ENCODE measurements at regions not wholly inside any gene's neighbourhood (a gene's known extent, or its start where the extent isn't known, plus 50 kb on each side); places are given as distances from the start of the nearest gene placed in this dataset.
"Not testable (repeated sequence)": the region's sequence is repeated elsewhere in the genome, so short reads cannot be mapped to it uniquely, and the experiment has no call there.

- no peak for DNase-seq (ENCODE audit: low read depth in 3 of 3, low spot score in 2 of 3)
These were observed 153.2 kb upstream of the FBXL7 start for GRCh38 chr5:15346738-15347137.

- DNase-seq (ENCODE audit: low read depth in 3 of 3, low spot score in 2 of 3), result no peak
These were observed 155.0 kb upstream of the FBXL7 start for GRCh38 chr5:15344954-15345353.

DNA sequence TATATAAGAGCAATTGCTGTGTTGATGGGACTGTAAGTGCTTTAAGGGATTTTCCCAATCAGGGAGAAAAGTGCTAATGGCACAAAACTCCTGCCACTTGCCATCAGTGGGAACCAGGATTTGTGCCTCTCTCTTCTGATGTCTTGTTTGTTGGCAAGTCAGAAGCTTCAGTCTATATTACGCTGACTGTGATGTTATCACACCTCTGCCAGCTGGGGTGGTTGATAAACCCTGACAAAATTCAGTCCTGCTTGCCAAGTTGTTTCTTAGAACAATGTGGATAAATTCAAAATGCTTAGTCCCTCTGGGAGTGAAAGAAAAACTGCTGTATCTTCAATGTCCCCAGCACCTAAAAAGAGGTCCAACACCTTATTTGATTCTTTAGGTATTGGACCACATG, 161.4 kb upstream of the FBXL7 start:
- no peak for DNase-seq (ENCODE audit: low read depth in 3 of 3, low spot score in 2 of 3)

GRCh38 chr5:15334551-15335266, 165.3 kb upstream of the FBXL7 start:
- DNase-seq (ENCODE audit: low read depth in 3 of 3, low spot score in 2 of 3), result no peak

GRCh38 chr5:15333091-15333490, 166.9 kb upstream of the FBXL7 start:
- no peak for DNase-seq (ENCODE audit: low read depth in 3 of 3, low spot score in 2 of 3)

GRCh38 chr5:15326932-15327331, 173.0 kb upstream of the FBXL7 start:
- no peak for DNase-seq (ENCODE audit: low read depth in 3 of 3, low spot score in 2 of 3)

DNA sequence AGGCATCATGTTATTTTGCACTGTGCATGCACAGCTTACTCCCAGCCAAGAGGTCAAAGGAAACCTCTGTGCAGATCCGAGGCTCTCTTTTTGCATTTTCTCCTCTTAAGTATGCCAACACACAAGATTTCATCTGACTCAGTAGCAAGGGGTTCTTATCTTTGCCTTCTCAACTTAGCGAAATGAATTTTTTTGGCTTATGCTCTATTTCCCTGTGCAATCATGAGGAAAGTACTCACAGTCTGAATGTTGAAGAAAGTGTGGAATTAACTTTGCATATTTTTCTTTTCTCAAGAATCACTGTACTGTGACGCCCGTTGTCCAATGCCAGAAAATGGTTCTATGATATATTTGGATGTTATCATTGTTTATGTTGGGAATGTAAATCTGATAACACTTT, 173.5 kb upstream of the FBXL7 start:
- no peak for DNase-seq (ENCODE audit: low read depth in 3 of 3, low spot score in 2 of 3)

- DNase-seq (ENCODE audit: low read depth in 3 of 3, low spot score in 2 of 3), result no peak
These were observed 177.6 kb upstream of the FBXL7 start for GRCh38 chr5:15322421-15322820.

DNA sequence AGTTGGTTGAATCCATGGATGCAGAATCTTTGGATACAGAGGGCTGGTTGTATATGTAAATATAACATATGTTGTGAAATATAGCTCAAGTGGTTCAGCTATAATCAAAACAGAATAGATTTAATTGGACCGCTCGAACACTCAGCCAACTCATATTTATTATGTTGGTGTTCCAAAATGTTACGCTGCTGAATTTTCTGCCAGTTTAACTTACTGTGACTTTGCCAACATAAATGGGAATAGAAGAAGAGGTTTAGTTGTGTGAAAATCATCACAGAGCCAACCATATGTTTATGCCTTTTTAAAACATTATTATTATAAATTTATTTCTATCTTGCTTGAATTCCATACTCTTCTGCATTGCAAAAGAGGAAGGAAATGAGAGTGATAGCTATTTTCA, 178.2 kb upstream of the FBXL7 start:
- DNase-seq (ENCODE audit: low read depth in 3 of 3, low spot score in 2 of 3), result no peak

- peak in 1 of 3 donors; percentile 12 for DNase-seq (ENCODE audit: low read depth in 3 of 3, low spot score in 2 of 3)
These were observed 179.1 kb upstream of the FBXL7 start for GRCh38 chr5:15320871-15321270.

- DNase-seq (ENCODE audit: low read depth in 3 of 3, low spot score in 2 of 3), result no peak
These were observed 194.8 kb upstream of the FBXL7 start for GRCh38 chr5:15304914-15305834.

GRCh38 chr5:15304066-15304731, 195.8 kb upstream of the FBXL7 start:
- DNase-seq (ENCODE audit: low read depth in 3 of 3, low spot score in 2 of 3), result no peak

GRCh38 chr5:15300141-15300540, 199.8 kb upstream of the FBXL7 start:
- no peak for DNase-seq (ENCODE audit: low read depth in 3 of 3, low spot score in 2 of 3)

DNA sequence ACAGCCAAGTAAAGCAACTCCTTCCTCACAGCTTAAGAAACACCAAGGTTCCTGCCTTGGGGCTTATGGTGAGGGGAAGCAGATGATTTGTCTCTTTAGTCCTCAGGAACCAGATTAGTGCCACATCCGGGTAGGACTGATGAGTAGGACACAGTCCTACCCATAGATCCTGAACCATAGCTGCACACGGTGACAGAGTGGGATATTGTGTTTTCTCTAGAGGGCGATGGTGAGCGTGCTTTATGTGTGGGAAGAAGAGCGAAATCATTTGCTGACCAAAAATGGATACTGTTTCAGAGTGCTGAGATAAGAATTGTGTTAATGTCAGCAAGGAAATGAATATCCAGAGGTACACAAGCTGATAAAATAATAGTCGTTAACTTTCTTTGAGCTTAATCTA, 209.0 kb upstream of the FBXL7 start:
- no peak for DNase-seq (ENCODE audit: low read depth in 3 of 3, low spot score in 2 of 3)

GRCh38 chr5:15286650-15287049, 213.3 kb upstream of the FBXL7 start:
- no peak for DNase-seq (ENCODE audit: low read depth in 3 of 3, low spot score in 2 of 3)

- DNase-seq (ENCODE audit: low read depth in 3 of 3, low spot score in 2 of 3), result peak in 2 of 3 donors; percentile 21 to 25
These were observed 213.9 kb upstream of the FBXL7 start for GRCh38 chr5:15285901-15286583.

GRCh38 chr5:15284706-15285105, 215.3 kb upstream of the FBXL7 start:
- no peak for DNase-seq (ENCODE audit: low read depth in 3 of 3, low spot score in 2 of 3)

DNA sequence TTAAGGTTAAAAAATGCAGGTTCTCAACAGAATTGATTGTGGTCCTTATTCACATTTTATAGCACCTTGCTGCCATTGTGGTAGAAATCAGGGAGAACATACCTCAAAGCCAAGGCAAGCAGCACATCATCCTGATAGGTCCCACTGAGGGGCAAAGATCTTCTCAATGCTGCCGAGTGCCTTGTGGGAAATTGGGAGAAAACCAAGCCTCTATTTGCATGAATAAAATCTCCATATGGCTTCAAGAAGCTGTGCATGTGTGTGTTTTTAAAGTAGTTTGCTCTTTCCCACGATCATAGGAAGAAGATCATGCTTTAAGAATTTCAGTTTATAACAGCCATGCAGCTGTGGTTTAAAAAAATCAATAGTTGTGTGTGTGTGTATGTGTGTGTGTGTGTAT, 216.9 kb upstream of the FBXL7 start:
- DNase-seq (ENCODE audit: low read depth in 3 of 3, low spot score in 2 of 3), result no peak

- DNase-seq (ENCODE audit: low read depth in 3 of 3, low spot score in 2 of 3), result no peak
These were observed 217.4 kb upstream of the FBXL7 start for GRCh38 chr5:15282611-15283010.

- DNase-seq (ENCODE audit: low read depth in 3 of 3, low spot score in 2 of 3), result not testable (repeated sequence)
These were observed 228.4 kb upstream of the FBXL7 start for GRCh38 chr5:15271596-15271995.

GRCh38 chr5:15267966-15268365, 232.0 kb upstream of the FBXL7 start:
- no peak for DNase-seq (ENCODE audit: low read depth in 3 of 3, low spot score in 2 of 3)

Data from right renal cortex interstitium (tissue), 3 donors.